IMR-90 (cell line): ENCODE measurements at regions not wholly inside any gene's neighbourhood (a gene's known extent, or its start where the extent isn't known, plus 50 kb on each side); places are given as distances from the start of the nearest gene placed in this dataset.

Source experiments
- ATAC-seq: fragments of 200-7000 bp; cut with Tn5 transposase; 2 replicates; pipeline ENCODE4 v1.9.1; 2020; ENCODE audit warnings: low read depth, mild to moderate bottlenecking, moderate library complexity
- BruUV-seq: library from RNA; stranded (reverse); fragments of 400-500 nt; replicated peaks from 2 replicates; lab custom pipeline; 2021; lab: Mats Ljungman, UMichigan
- CTCF ChIA-PET: fragments of 300-600 bp; formaldehyde crosslinking; extraction: SDS; loops from one replicate; lab custom pipeline; 2021; ENCODE audit warnings: antibody characterized with exemption; lab: Yijun Ruan, JAX
- POLR2A ChIA-PET: fragments of 300-600 bp; sonication (Branson Sonifier 250); formaldehyde crosslinking; loops from one replicate; lab custom pipeline; 2022; ENCODE audit warnings: antibody characterized with exemption; ENCODE audit not compliant: unreplicated experiment; lab: Charles Lee
- DNase-seq: peaks from one replicate; pipeline ENCODE4 v3.0.0; 2013
- H2AFZ ChIP-seq: replicated peaks from 2 replicates; pipeline ENCODE3; 2013; ENCODE audit warnings: low read length, mild to moderate bottlenecking; ENCODE audit not compliant: poor library complexity
- H2AK5ac ChIP-seq: 2 replicates; pipeline ENCODE4 v1.6.1; 2013; ENCODE audit warnings: low read depth, low read length, inconsistent platforms
- H2AK9ac ChIP-seq: replicated peaks from 2 replicates; pipeline ENCODE3; 2013; ENCODE audit warnings: mild to moderate bottlenecking, low read depth, low read length, moderate library complexity; ENCODE audit not compliant: poor library complexity
- H2BK120ac ChIP-seq: 2 replicates; pipeline ENCODE4 v1.6.1; 2013; ENCODE audit warnings: low read depth, low read length, inconsistent platforms
- H2BK15ac ChIP-seq: 3 replicates; pipeline ENCODE4 v1.6.1; 2013; ENCODE audit warnings: low read depth, low read length, inconsistent platforms
- H2BK20ac ChIP-seq: 2 replicates; pipeline ENCODE4 v1.6.1; 2013; ENCODE audit warnings: low read depth, mild to moderate bottlenecking, inconsistent platforms, low read length, moderate library complexity
- H2BK5ac ChIP-seq: 2 replicates; pipeline ENCODE4 v1.6.1; 2013; ENCODE audit warnings: mild to moderate bottlenecking, low read depth, low read length, inconsistent platforms; ENCODE audit not compliant: poor library complexity, severe bottlenecking
- H3K14ac ChIP-seq: replicated peaks from 2 replicates; pipeline ENCODE4 v1.6.1; 2013; ENCODE audit warnings: low read depth, low read length, inconsistent platforms
- H3K18ac ChIP-seq: 2 replicates; pipeline ENCODE4 v1.6.1; 2013; ENCODE audit warnings: low read depth, low read length, control low read depth
- H3K23ac ChIP-seq: 2 replicates; pipeline ENCODE4 v1.6.1; 2013; ENCODE audit warnings: low read depth, low read length, inconsistent platforms
- H3K27ac ChIP-seq: 2 replicates; pipeline ENCODE4 v1.5.1; 2013; ENCODE audit warnings: mild to moderate bottlenecking, control low read depth, low read length; ENCODE audit not compliant: insufficient read depth
- H3K27me3 ChIP-seq: 2 replicates; pipeline ENCODE4 v1.6.1; 2013; ENCODE audit warnings: low read length; ENCODE audit not compliant: control insufficient read depth, insufficient read depth
- H3K36me3 ChIP-seq: 2 replicates; pipeline ENCODE4 v1.6.1; 2013; ENCODE audit warnings: low read length, mixed read lengths; ENCODE audit not compliant: control insufficient read depth, insufficient read depth
- H3K4ac ChIP-seq: 2 replicates; pipeline ENCODE4 v1.6.1; 2013; ENCODE audit warnings: low read depth, low read length, inconsistent platforms
- H3K4me1 ChIP-seq: 2 replicates; pipeline ENCODE4 v1.6.1; 2013; ENCODE audit warnings: low read length, mixed read lengths; ENCODE audit not compliant: control insufficient read depth, insufficient read depth
- H3K4me2 ChIP-seq: 2 replicates; pipeline ENCODE4 v1.6.1; 2013; ENCODE audit warnings: low read depth, mild to moderate bottlenecking, control low read depth, low read length, moderate library complexity
- H3K4me3 ChIP-seq: 2 replicates; pipeline ENCODE4 v1.5.1; 2013; ENCODE audit warnings: low read depth, mild to moderate bottlenecking, control low read depth, low read length, moderate library complexity; ENCODE audit not compliant: insufficient read depth
- H3K56ac ChIP-seq: 2 replicates; pipeline ENCODE4 v1.6.1; 2013; ENCODE audit warnings: low read length, inconsistent platforms; ENCODE audit not compliant: insufficient read depth; ENCODE audit errors: extremely low read depth
- H3K79me1 ChIP-seq, 2 experiments: 2 replicates each; pipeline ENCODE4 v1.6.1; 2013; ENCODE audit warnings: low read length in 2 of 2, inconsistent platforms in 1 of 2, low read depth in 1 of 2
- H3K9ac ChIP-seq: 2 replicates; pipeline ENCODE4 v1.6.1; 2013; ENCODE audit warnings: low read depth, low read length, control low read depth
- H3K9me1 ChIP-seq: 2 replicates; pipeline ENCODE4 v1.6.1; 2013; ENCODE audit warnings: low read length, inconsistent platforms; ENCODE audit not compliant: insufficient read depth
- H3K9me3 ChIP-seq: 2 replicates; pipeline ENCODE4 v1.6.1; 2013; ENCODE audit warnings: low read length; ENCODE audit not compliant: control insufficient read depth, insufficient read depth
- H4K20me1 ChIP-seq: 2 replicates; pipeline ENCODE4 v1.6.1; 2013; ENCODE audit warnings: low read length, inconsistent platforms; ENCODE audit not compliant: insufficient read depth
- H4K5ac ChIP-seq: 2 replicates; pipeline ENCODE4 v1.6.1; 2013; ENCODE audit warnings: mild to moderate bottlenecking, low read depth, low read length, control low read depth
- H4K8ac ChIP-seq, 2 experiments: 2 replicates each; pipeline ENCODE4 v1.6.1; 2013; ENCODE audit warnings: low read depth in 2 of 2, low read length in 2 of 2, control low read depth in 1 of 2, inconsistent platforms in 1 of 2
- H4K91ac ChIP-seq: 2 replicates; pipeline ENCODE4 v1.6.1; 2013; ENCODE audit warnings: low read depth, low read length, inconsistent platforms; ENCODE audit not compliant: insufficient read depth
- BHLHE40 ChIP-seq: fragments of 150-350 bp; IDR thresholded peaks from 2 replicates; pipeline ENCODE4 v1.6.1; 2016; ENCODE audit warnings: mild to moderate bottlenecking, low read depth, low read length
- CEBPB ChIP-seq: IDR thresholded peaks from 2 replicates; pipeline ENCODE4 v1.6.1; 2012; ENCODE audit warnings: low read depth, low read length, improper control_type of control experiment
- CHD1 ChIP-seq: IDR thresholded peaks from 2 replicates; pipeline ENCODE4 v1.6.1; 2012; ENCODE audit warnings: low read depth, low read length, improper control_type of control experiment
- CTCF ChIP-seq: conservative IDR thresholded peaks from 2 replicates; pipeline ENCODE4 v1.5.1; 2012; ENCODE audit warnings: mild to moderate bottlenecking, low read depth, low read length, improper control_type of control experiment
- ELK1 ChIP-seq: fragments of 150-350 bp; IDR thresholded peaks from 2 replicates; pipeline ENCODE4 v1.6.1; 2016; ENCODE audit warnings: low read depth, mild to moderate bottlenecking, low read length, moderate library complexity, borderline replicate concordance
- FOS ChIP-seq: fragments of 150-350 bp; IDR thresholded peaks from 2 replicates; pipeline ENCODE4 v1.6.1; 2016; ENCODE audit warnings: low read depth, low read length
- MAFK ChIP-seq: IDR thresholded peaks from 2 replicates; pipeline ENCODE4 v1.6.1; 2012; ENCODE audit warnings: low read depth, low read length, improper control_type of control experiment
- MAZ ChIP-seq: IDR thresholded peaks from 2 replicates; pipeline ENCODE4 v1.6.1; 2012; ENCODE audit warnings: low read depth, mild to moderate bottlenecking, low read length, improper control_type of control experiment, moderate library complexity, borderline replicate concordance
- NFE2L2 ChIP-seq: fragments of 150-350 bp; IDR thresholded peaks from 2 replicates; pipeline ENCODE4 v1.6.1; 2016; ENCODE audit warnings: low read depth, mild to moderate bottlenecking, low read length
- POLR2A ChIP-seq: IDR thresholded peaks from 2 replicates; pipeline ENCODE4 v1.6.1; 2012; ENCODE audit warnings: mild to moderate bottlenecking, low read depth, low read length
- RAD21 ChIP-seq: IDR thresholded peaks from 2 replicates; pipeline ENCODE4 v1.6.1; 2012; ENCODE audit warnings: low read length, improper control_type of control experiment
- RCOR1 ChIP-seq: IDR thresholded peaks from 2 replicates; pipeline ENCODE4 v1.6.1; 2012; ENCODE audit warnings: mild to moderate bottlenecking, low read length, improper control_type of control experiment; ENCODE audit not compliant: insufficient replicate concordance
- RFX5 ChIP-seq: IDR thresholded peaks from 2 replicates; pipeline ENCODE4 v1.8.0; 2012; ENCODE audit warnings: low read depth, mild to moderate bottlenecking, low read length, moderate library complexity
- SMC3 ChIP-seq: fragments of 150-350 bp; IDR thresholded peaks from 2 replicates; pipeline ENCODE4 v1.6.1; 2016; ENCODE audit warnings: low read depth, mild to moderate bottlenecking, antibody characterized with exemption, low read length, moderate library complexity
- WGBS, 2 experiments: methylation state at CpG; one replicate each; pipeline versions ENCODE4 v1.1.5 to v1.1.7; 2013; ENCODE audit warnings: missing lambda C conversion rate in 2 of 2; ENCODE audit not compliant: insufficient read length in 1 of 2; ENCODE audit errors: extremely low coverage in 2 of 2; 5-methylcytosine and 5-hydroxymethylcytosine counted together
- dilution Hi-C: fragments of 300-500 bp; cut with HindIII; formaldehyde crosslinking; loops from one replicate; pipeline ENCODE4 v1.14.3; 2018; ENCODE audit warnings: low sequenced_read_pairs; ENCODE audit not compliant: unreplicated experiment
- in situ Hi-C: fragments of 300-500 bp; cut with MboI; formaldehyde crosslinking; loops from 3 replicates; pipeline ENCODE4 v1.14.3; 2019; ENCODE audit warnings: low sequenced_read_pairs, inconsistent platforms, mixed read lengths
- intact Hi-C: fragments of 100-400 bp; cut with micrococcal nuclease; formaldehyde crosslinking; loops from 2 replicates; pipeline ENCODE4 v1.10.0; 2022

- no peak for TF ChIP-seq NFE2L2
These were observed 281.6 kb upstream of the KLF14 start (continued) for GRCh38 chr7:131015657-131015958.

GRCh38 chr7:131016230-131016629 is 282.2 kb upstream of the KLF14 start:
- H3K79me1 ChIP-seq, result peaks cover 41 to 82% of the 10 kb centered on the region in 2 experiments
- H2BK20ac ChIP-seq, result peak overlapping the region; percentile 12; the same call in 1 of the 2 replicates
- H3K18ac ChIP-seq, result no peak overlapping the region
- intact Hi-C loops, result no loop called here
- no peak overlapping the region for H3K14ac ChIP-seq
- BruUV-seq, result no TSS peak
- peaks cover 21% of the 10 kb centered on the region for H3K9me1 ChIP-seq
- H3K4me2 ChIP-seq, result no peak overlapping the region
- H3K4me3 ChIP-seq, result no peak overlapping the region
- H3K23ac ChIP-seq, result no peak overlapping the region
- H3K9me3 ChIP-seq, result peaks cover 4% of the 10 kb centered on the region; the same call in 1 of the 2 replicates
- H4K8ac ChIP-seq, result no peak overlapping the region
- H2AK5ac ChIP-seq, result no peak overlapping the region
- no peak overlapping the region for H2AFZ ChIP-seq
- no peak overlapping the region for H3K56ac ChIP-seq
- TF ChIP-seq NFE2L2, result no peak
- TF ChIP-seq CTCF, result no peak
- TF ChIP-seq BHLHE40, result no peak
- no peak for TF ChIP-seq RCOR1
- no peak for TF ChIP-seq CHD1
- no peak for TF ChIP-seq RFX5
- no peak for TF ChIP-seq ELK1
- TF ChIP-seq MAFK, result no peak
- no peak for TF ChIP-seq CEBPB
- no peak for TF ChIP-seq POLR2A
- no peak for TF ChIP-seq FOS
- TF ChIP-seq SMC3, result no peak
- no peak for TF ChIP-seq RAD21
- TF ChIP-seq MAZ, result no peak
- ATAC-seq (no peak), DNase-seq (no peak)
- peaks cover 38% of the 10 kb centered on the region for H4K20me1 ChIP-seq
- H3K4ac ChIP-seq, result no peak overlapping the region; the same call in 1 of the 2 replicates
- no peak overlapping the region for H2BK120ac ChIP-seq
- no peak overlapping the region for H3K27ac ChIP-seq
- no peaks in the 10 kb centered on the region for H3K36me3 ChIP-seq
- H3K4me1 ChIP-seq, result peaks cover 16% of the 10 kb centered on the region
- CTCF ChIA-PET, result no interaction called here
- POLR2A ChIA-PET, result no interaction called here
- H3K27me3 ChIP-seq, result no peaks in the 10 kb centered on the region
- H4K5ac ChIP-seq, result no peak overlapping the region
- in situ Hi-C loops, result no loop called here
- no peak overlapping the region for H3K9ac ChIP-seq
- no peak overlapping the region for H4K91ac ChIP-seq
- H2AK9ac ChIP-seq, result no peak overlapping the region
- H2BK5ac ChIP-seq, result no peak overlapping the region
- H2BK15ac ChIP-seq, result no peak overlapping the region
- dilution Hi-C loops, result no loop called here
- 100% methylated on average over 1 of the region's 1 CpG; no CpG with 5 or more reads in 1 of the 2 experiments for WGBS, 2 experiments
